ENCODE measurements at regions not wholly inside any gene's neighbourhood (a gene's known extent, or its start where the extent isn't known, plus 50 kb on each side); places are given as distances from the start of the nearest gene placed in this dataset.
A peak's percentile ranks its signal among the peaks of the same experiment; 100 is the strongest.

DNA sequence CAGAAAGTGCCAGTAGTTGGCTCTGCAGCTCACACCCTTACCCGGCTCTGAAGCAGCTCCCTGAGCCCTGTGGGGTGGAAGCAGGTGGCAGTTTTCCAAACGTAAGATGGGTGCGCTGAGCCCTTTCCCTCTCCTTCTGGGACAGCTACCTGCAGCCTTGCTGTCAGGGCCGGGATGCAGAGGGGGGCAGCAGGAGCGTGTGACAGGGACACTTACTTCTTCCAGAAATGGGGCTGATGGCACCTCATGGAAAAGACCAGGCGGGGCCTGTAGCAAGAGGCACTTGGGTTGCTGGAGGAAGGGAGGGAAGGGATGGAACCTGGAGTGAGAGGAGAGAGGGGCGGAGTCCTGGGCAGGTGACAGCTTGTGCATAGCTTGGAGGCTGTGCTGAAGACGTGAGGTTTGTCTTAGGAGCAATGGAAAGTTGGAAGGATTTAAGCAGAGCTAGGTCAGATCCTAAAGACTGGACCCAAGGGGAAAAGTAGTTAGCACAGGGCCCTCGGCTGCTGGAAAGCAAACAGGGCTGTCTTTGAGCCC is 216.8 kb upstream of the RPL38 start:
- ATAC-seq (no peak), DNase-seq (no peak)

DNA sequence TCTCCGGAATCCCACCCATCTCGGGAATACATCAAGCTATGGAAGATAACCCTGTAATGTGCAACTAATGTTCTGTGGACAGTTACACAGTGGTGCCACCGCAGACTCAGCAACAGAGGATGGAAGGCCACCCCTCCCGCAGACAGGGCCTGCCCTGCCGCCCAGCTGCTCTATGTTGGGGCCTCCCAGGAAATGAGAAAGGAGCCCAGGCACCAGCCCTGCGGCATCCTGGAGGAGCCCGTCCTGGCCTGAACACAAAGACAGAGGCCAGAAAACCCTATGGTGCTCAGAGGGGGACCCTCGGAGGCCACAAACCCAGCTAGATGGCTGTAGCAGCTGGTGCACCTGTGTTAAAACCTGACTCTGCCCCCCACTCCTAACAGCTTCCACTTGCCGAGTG is 216.1 kb upstream of the RPL38 start:
- ATAC-seq (no peak), DNase-seq (no peak)

DNA sequence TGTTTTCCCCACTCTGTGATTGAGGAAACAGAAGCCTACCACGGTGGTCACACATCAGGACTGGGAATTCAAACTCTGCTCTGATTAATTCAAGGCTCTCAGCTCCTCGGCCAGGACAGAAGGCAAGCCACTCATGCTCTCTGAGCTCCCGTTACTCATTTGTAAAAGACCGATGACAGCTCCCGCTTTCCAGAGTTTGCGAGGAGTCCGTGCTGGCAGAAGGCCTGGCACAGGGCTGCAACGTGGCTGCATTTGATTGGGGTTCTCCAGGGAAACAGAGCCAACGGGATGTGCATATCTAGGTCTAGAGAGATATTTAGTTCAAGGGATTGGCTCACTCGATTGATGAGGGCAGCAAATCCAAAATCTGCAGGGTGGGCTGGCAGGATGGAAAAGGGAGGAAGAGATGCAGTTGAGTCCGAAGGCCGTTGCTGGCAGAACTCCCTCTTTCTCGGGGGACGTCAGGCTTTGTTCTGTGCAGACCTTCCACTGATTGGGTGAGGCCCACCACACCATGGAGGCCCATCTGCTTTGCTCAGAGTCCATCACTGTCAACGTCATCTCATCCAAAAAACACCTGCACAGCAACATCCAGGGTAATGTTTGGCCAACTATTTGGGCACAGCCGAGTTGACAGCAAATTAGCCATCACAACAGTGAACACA is 215.5 kb upstream of the RPL38 start:
- ATAC-seq (no peak), DNase-seq (no peak)

DNA sequence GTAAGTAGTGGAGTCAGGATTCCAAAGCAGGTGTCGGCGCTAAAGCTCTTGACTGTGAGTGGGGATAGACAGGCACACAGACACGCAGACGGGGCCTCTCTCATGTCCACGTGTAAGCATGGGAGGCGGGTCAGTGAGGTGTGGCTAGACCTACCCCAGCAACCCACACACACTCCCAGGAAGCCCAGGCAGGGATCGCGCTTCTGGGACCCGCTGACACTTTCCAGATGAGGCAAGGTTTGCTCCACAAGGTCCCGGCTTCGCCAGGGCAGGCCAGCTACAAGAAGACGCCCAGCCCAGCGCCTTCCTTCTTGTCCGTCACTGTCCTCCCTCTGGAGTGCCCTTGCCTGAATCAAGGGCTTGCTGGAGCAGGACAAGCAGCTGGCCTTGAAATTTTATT is 213.8 kb upstream of the RPL38 start:
- ATAC-seq (no peak), DNase-seq (no peak)

DNA sequence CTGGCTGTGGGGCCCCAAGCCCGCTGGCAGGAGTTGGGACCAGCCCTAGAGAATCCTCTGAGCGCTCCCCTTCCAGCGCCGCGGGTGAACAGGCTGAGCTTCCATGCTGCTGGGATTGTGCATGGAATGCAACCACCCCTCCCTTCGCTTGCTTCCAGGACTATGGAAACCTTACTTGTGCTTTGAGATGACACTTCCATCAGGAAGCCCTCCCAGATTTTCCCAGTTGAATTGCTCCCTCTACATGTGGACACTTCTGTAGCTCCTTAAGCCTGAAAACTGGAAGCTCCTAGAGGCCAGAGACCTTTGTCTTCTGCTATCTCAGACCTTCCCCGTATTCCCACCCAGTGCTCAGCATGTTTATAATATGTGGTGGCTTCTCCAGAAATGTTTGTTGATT is 213.2 kb upstream of the RPL38 start:
- ATAC-seq (no peak), DNase-seq (no peak)

DNA sequence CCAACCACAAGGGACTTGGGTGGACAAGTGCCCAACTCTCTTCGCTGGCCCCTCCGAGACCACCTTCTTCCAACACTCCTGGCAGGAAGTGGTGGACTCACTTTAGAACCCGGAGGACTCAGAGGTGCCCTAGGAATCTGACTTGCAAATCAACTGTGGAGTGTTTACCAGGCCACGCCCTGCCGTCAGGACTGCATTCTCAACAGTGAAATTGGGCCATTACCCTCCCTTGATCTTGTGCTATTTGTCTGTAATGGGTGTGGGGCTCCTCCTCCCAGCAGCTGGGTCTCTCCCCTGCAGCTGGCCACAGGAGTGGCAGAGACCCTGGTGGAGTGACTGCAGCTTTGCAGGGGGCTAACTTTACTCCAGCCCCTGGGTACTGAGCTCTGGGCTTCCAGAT is 212.2 kb upstream of the RPL38 start:
- no peak for DNase-seq
- no peak for ATAC-seq

DNA sequence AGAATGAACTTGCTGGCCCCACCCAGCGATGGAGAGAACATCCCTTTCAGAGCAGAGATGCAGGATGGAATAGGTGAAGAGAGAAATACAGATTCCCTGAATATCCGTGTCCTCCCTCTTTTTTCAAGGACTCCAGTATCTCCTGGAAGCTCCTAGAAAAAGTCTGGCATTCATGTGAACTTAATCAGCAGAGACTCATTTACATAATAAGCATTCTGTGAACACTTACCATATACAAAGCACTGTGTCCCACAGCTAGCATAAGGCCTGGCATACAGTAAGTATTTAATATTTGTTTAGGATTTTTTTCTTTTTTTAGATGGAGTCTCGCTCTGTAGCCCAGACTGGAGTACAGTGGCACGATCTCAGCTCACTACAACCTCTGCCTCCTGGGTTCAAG is 208.5 kb upstream of the RPL38 start:
- ATAC-seq, result no peak
- DNase-seq, result no peak

DNA sequence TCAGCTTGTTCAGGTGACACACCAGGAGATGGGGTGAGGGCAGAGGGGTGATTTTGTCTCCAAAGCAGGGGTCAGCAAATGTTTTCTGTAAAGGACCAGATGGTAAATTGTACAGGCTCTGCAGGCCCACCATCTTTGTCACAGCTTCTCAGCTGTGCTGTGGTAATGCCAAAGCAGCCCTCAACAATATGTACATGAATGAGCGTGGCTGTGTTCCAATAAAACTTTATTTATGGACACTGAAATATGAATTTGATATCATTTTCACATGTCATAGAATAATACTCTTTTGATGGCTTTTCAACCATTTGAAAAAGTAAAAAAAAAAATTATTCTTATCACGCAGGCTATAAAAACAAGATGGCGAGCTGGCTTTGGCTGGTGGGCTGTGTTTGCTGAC is 206.4 kb upstream of the RPL38 start:
- no peak for DNase-seq
- ATAC-seq, result no peak

DNA sequence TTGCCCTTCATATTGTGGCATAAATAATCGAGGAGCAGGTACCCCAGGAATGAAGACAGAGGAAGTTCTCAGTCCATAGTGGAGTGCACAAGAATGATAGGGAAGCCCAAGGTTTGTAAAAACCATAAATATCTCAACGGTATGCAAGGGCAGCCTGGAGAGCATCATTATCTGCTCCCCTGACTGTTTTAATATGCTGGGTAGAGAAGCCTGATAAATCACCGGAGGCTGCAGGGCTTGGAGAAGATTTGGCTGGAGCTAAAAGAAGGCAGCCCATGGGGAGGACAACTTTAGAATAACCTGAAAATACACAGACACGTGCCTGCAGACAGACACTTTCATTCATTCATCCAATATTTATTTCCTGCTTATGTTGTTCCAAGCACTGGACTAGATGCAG is 205.2 kb upstream of the RPL38 start:
- ATAC-seq (no peak), DNase-seq (no peak)

DNA sequence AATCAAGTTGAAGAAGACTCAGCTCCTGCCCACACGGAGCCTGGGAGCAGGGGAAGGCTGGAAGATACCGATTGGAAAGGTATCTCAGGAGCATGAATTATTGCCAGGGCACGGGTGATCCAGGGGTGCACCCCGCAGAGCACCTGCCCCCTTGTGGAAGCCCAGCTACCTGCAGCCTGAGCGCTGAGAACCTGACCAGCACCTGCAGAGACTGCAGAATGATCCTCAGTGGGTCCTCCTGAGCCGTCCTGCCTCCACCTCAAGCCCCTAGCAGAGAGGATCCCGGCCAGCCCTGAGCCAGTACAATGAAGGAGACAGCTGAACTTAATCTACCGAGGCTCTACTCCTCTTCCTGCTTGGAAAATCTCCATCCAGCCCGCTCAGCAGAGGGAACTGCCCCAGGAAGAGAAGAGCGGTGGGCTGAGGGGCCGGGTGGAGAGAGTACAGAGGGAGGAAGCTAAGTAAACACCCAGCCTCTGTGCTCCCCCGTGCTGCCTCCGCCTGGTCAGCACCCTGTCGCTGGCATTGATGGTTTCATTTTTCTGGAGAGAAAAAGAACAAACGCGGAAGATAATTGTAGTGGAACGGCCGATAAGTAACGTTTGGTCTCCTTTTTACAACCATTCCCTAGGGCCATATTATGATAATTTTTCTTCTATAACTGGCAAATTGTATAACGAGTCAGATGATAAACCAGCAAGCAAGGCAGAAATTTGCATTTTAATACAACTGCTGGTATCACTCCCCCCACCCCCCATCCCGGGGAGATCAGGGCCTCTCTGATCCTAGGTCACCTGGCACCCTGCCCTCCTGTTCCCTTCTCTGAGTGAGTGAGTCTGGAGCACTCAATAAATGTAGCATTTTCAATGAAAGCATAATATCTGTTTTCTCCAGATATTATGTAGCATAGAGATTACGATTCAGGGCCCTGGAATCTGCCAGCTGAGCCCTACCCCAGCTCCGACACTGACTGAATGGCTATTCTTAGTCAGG is 204.5 kb upstream of the RPL38 start:
- peak; percentile 68 for ATAC-seq

DNA sequence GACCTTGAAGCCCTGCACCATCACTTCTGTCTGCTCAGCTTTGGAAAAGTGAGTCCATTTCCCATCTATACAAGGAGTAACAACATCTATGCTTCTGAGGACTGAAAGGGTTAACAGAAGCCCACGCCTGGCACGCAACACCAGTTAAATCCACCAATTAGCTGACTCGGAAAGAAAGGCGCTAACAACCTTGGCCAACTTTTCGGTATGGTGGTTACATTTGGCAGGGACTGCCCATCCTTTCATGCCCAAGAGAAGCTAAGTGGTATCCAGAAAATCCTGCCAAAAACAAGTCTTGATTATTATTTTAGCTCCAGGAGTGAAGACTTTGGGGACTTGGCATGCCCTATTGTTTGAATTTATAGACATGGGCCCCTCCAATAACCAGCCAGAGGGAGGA is 202.3 kb upstream of the RPL38 start:
- no peak for ATAC-seq
- DNase-seq, result no peak

More for the DNA sequence above, 204.5 kb upstream of the RPL38 start:
- peak; percentile 70 for DNase-seq

DNA sequence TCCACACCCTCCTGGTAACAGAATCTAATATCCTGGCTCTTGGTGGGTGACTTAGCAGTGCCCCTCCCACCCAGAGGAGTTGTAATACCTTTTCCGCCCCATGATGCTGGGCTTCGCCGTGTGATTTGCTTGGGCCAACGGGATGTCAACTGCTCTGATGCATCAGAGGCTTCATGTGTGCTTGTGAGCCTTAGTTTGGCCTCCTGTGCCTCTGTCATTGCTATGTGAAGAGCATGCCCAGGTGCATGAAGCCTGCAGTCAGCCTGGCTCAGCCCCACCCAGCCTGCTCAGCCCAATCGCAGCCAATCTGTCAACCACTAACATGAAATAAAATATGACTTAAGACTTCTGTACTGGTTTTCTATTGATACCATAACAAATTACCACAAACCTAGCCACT is 201.2 kb upstream of the RPL38 start:
- ATAC-seq (no peak), DNase-seq (no peak)

DNA sequence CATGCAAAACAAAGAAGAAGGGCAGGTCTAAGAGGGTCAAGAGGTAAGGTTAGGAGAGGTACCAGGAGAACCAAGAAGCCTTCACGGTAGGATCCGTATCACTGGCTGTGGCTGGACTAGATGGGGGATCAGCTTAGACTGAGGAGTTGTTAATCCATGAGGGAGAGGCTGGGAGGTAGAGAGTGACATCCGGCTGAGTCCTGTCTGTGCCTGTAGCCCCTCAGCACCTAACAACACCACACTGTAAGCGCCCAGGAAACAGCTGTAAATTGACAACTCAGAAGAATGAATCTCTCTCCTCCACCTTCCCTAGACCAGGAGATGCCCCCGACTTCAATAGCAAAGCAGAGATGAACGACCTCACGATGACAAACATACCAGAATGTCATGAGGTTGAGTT is 199.4 kb upstream of the RPL38 start:
- ATAC-seq (no peak), DNase-seq (no peak)

DNA sequence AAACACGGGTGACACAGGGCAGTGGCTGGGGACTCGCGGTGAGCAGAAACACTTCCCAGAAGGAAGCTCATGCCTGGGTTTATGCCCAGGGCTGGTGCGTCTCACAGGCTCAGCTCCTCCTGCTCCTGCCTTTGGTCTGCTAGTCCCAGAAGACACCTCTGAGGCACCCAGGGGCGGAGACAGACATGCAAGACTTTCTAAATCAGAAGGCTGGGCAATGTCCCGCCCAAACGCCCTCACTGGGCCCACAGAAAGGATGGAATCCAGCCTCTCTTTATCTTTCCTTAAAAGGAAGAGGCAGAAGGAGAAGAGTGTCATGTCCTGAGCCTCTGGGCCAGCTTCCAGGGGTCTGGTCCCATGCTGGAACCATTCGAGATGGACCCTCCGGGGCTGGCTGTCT is 197.7 kb upstream of the RPL38 start:
- ATAC-seq (no peak), DNase-seq (no peak)

DNA sequence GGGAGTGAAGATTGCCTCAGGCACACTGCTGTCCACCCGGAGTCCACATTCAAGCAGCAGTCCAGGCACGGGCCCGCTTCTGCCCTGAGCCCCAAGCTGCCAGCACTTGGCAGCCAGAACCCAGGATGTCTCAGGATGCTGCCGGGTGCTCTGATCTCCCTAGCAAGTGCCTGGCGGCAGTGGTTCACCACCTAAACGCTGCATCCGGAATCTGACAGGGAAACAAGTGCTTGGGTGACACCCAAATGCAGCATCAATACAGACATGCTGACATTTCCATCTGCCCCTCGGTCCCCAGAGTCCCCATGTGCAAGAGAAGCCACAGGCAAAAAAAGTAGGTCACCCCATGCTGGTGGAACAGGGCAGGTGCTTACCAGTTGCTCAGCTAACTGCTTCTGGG is 197.1 kb upstream of the RPL38 start:
- ATAC-seq (no peak), DNase-seq (no peak)

DNA sequence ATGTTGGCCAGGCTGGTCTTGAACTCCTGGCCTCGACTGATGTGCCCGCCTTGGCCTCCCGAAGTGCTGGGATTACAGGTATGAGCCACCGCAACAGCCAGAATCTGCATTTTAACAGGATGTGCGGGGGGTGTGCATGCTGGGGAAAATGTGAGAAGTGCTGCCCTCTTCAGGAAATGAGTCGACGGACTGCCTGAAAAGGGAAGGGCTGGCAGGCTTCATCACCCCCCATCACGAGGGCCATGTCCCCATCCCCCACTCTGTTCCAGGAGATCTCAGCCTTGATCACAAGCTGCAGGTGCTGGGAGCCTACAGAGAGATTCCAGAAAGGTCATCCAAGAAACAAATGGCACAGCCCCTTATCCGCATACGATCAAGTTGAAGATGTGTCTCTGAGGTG is 195.3 kb upstream of the RPL38 start:
- DNase-seq, result peak; percentile 33
- ATAC-seq, result peak; percentile 38

DNA sequence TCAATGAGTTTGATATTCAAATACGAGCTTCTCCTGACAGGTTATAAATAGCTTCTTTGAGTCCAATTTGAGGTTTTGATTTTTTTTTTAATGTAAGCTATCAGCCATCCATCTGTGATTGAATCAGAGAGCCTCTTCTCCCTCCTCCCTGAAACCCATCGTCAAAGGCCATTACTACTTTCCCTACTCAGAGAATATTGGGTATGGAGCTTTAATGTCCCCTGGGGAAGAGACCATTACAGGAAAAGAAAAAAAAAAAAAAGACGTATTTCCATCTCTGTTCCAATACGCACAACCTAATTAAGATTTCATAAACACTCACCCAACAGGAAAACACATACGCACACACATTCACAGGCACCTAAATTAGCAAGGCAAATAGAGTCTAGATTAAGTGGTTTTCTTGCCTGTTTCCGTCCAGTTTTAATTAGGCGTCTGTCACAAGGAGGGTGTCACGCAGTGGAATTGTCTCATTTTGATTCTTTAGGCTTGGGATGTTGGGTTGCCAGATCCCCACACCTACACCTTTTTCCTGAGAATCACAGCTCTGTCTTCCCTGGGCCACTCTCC is 194.3 kb upstream of the RPL38 start:
- DNase-seq, result no peak
- ATAC-seq, result no peak

DNA sequence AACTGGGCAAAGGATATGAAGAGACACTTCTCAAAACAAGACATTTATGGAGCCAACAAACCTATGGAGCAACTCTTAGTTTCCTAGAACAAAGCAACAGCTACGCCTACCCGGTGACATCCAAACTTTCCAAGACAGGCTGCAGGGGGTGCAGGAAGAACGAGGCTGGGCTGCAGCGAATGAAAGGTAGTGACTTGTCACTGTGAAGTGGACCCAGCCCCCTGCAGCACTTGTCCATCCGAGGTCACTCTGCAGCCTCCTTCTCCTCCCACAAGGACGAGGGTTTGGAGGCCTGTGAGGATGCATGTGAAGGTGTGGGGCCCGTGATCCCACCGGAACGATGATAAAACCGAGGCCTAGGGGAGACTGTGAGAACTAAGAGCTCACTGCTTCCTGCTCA is 192.6 kb upstream of the RPL38 start:
- DNase-seq (no peak), ATAC-seq (no peak)

DNA sequence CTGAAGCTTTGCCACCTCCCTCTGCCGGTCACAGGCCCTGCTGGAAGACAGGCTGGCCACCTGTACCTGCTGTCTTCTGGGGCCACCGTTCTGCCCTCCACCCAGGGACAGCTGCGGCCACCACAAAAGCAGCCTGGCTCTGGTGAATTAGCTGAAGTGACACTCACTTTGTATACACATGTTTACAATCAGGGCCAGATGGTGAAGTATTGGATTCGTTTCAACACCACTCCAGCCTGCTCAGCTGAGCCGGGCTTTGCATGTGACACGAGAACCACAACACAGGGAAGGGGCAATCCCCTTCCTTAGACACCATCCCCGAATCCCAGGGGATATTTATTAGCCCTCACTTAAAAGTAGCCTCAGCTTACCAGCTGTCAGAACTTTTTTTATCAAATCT is 191.5 kb upstream of the RPL38 start:
- DNase-seq, result no peak

DNA sequence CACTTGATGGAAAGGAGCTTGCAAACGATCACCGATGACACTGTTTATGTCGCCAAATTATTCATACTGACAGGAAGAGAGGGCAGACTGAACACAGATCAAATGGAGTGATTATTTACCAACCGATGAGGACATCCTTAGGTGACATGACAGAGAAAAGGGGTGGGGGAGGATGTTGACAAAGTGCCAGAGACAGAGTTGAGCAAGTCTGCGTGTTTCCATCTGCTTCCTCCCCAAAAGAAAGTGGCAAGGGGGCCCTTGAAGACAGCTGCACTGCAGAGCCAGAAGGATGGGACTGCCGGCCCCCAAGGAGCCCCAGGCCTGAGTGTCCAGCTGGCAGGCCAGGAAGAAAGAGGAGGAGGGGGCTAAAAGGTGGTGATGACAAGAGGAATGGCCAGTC is 191.0 kb upstream of the RPL38 start:
- DNase-seq (no peak), ATAC-seq (no peak)

More for the DNA sequence above, 191.5 kb upstream of the RPL38 start:
- no peak for ATAC-seq

DNA sequence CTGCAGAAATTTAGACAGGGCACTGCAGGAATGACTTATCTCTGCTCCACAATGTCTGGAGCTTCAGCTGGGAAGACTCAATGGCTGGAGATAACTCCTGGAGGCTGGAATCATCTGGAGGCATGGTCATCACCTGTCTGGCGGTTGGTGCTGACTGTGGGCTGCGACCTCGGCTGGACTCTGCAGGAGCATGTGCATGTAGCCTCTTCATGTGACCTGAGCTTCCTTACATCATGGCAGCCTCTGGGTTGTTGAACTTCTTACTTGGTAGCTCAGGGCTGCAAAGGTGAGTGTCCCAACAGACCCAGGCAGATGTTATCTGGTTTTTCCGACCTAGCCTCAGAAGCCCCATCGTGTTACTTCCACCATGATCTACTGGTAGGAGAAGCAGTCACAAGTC is 188.2 kb upstream of the RPL38 start:
- DNase-seq (no peak), ATAC-seq (no peak)

DNA sequence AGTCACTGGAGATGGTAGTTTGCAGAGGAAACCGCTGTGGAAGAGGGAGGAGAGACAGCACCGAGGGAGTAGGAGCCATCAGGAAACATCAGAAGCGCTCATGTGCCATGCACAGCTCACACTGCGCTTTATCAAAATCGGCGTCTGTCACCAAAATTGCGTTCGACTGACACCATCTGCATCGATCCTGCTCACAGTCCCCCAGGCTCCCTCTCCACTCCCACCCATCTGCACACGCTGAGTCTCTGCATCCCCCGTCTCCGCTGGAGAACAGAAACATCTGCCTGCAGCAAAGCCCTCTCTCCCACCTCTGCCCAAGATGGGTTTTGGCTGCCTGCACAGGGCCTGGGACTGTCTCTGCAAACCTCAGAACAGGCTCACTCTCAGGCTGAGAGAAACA is 187.5 kb upstream of the RPL38 start:
- ATAC-seq (no peak), DNase-seq (no peak)

DNA sequence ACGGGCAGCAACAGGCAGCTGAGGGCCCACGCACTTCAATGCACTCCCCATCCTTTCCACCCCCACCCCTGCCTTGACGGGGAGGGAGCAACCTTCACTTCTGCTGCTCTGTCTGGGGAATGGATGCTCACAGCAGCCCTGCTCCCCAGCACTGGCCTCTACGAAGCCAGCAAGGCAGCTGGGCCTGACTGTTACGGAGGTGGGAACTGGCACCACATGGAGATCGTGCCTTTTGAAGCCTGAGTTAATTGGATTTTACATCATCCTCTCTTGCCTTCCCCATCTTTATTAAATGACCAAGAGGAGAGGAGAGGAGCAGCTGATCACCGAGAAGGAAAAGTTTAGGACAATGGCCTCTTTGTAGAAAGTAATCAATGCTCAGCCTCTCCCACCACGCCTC is 187.0 kb upstream of the RPL38 start:
- ATAC-seq (no peak), DNase-seq (no peak)

All from stimulated activated naive CD8-positive, alpha-beta T cell treated with anti-CD3 and anti-CD28 coated beads, Interleukin-15, Interleukin-2, amounts not matched to agents 100 U/mL and 50 U/mL, for 24 hours (primary cell).